ENCODE measurements at regions not wholly inside any gene's neighbourhood (a gene's known extent, or its start where the extent isn't known, plus 50 kb on each side); places are given as distances from the start of the nearest gene placed in this dataset.
A peak's percentile ranks its signal among the peaks of the same experiment; 100 is the strongest.
"Not testable (repeated sequence)": the region's sequence is repeated elsewhere in the genome, so short reads cannot be mapped to it uniquely, and the experiment has no call there.

- Histone ChIP-seq H3K36me3 (no peaks in the 10 kb centered on the region), H3K9me3 (no peaks in the 10 kb centered on the region)
These were observed 484.2 kb downstream of the SIPA1L2 start for GRCh38 chr1:232145768-232146167.

GRCh38 chr1:232144696-232145230 is 485.2 kb downstream of the SIPA1L2 start:
- 88% methylated on average over 8 of the region's 8 CpGs for WGBS
- no peaks in the 10 kb centered on the region for H3K27me3 ChIP-seq
- TF ChIP-seq POLR2AphosphoS5 (IDR thresholded peaks at IDR 0.05) (no peak), POLR2A (IDR thresholded peaks at IDR 0.05) (no peak), EP300 (IDR thresholded peaks at IDR 0.05) (no peak), CTCF (IDR thresholded peaks at IDR 0.05) (no peak)
- no peaks in the 10 kb centered on the region for H3K36me3 ChIP-seq
- DNase-seq (ENCODE audit: low spot score in 2 of 2) = no peak
- H3K27ac ChIP-seq = no peak overlapping the region
- peaks cover 16% of the 10 kb centered on the region for H3K4me1 ChIP-seq
- no peak overlapping the region for H3K4me3 ChIP-seq
- H3K9me3 ChIP-seq = no peaks in the 10 kb centered on the region

More at GRCh38 chr1:232145768-232146167, 484.2 kb downstream of the SIPA1L2 start:
- 89% methylated on average over 2 of the region's 2 CpGs for WGBS
- no peaks in the 10 kb centered on the region for H3K27me3 ChIP-seq
- H3K4me3 ChIP-seq = no peak overlapping the region
- no peak for DNase-seq (ENCODE audit: low spot score in 2 of 2)
- no peak overlapping the region for H3K27ac ChIP-seq
- peaks cover 16% of the 10 kb centered on the region for H3K4me1 ChIP-seq
- TF ChIP-seq EP300 (IDR thresholded peaks at IDR 0.05) = no peak
- no peak for TF ChIP-seq POLR2A (IDR thresholded peaks at IDR 0.05)
- TF ChIP-seq POLR2AphosphoS5 (IDR thresholded peaks at IDR 0.05) = no peak
- TF ChIP-seq CTCF (IDR thresholded peaks at IDR 0.05) = no peak

DNA sequence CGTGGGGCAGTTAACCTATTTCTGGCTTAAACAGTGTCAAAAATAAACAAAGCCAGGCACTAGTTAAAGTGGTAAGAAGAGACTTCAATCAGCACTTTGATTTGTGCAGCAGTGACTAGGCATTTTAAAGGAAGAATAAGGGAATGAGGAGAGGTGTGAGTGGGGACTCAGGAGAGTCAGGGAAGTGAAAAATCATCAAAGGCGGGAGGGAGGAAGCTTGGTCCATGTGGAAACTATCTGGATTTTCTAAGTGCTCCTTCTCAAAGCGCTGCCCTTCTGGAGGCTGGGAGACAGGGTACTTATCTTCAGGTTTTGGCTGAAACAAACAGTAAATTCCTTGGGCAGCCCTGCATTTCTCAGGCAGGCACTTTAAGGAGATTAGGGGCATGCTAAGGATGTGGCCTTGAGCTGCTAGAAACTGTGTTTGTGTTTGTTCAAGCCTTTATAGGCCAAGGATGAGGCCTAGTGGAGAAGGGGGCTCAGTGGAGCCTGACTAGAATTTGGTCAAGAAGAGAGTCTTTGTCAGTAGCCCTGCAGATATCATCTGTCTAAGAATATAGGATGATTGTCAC is 486.5 kb downstream of the SIPA1L2 start:
- no peaks in the 10 kb centered on the region for H3K36me3 ChIP-seq
- no peak overlapping the region for H3K4me3 ChIP-seq
- no peak for TF ChIP-seq POLR2AphosphoS5 (IDR thresholded peaks at IDR 0.05)
- TF ChIP-seq CTCF (IDR thresholded peaks at IDR 0.05) = no peak
- TF ChIP-seq POLR2A (IDR thresholded peaks at IDR 0.05) = no peak
- TF ChIP-seq EP300 (IDR thresholded peaks at IDR 0.05) = no peak
- H3K9me3 ChIP-seq = no peaks in the 10 kb centered on the region
- no peak for DNase-seq (ENCODE audit: low spot score in 2 of 2)
- no peaks in the 10 kb centered on the region for H3K27me3 ChIP-seq
- H3K4me1 ChIP-seq = peaks cover 16% of the 10 kb centered on the region
- 74% methylated on average over 3 of the region's 3 CpGs for WGBS
- H3K27ac ChIP-seq = peak overlapping the region; percentile 47

DNA sequence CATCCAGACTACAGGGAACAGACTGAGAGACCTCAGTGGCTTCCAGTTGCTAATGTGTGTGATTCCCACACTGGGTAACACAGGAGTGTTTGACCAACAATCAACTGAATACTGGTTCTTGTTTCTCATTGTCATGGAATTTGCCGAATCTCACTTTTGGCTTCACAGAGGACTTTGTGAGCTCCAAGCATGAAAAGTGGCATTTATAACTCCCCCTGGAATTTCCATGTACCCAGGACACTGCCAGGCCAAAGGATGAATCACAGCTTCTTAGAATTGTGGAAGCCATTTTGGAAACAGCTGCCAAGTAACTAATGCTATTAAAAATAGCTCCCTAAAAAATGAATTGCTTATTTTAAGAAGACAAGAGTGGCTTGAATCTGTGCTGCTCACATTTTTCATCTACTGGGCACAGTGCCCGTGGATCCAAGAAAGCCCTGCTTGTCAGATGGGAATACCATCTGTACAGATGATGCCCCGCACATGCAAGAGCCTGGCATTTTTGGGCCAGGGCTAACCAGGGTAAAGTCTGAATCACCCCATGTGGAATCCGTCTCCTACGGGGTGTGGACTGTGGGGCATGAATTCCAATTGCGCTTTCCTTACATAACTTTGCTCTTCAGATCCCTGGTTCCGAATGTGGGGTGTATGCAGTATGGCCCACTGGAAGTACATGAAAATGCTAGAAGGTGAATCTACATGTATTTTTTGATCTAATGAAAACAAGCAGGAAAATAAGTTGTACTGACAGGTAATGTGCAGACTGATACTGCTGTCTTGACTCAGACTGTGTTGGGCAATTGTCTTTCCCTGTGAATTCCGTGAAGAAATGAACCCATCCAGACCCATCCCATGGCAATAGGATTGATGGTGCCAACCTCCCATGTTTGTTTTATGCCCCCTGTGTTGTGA is 487.3 kb downstream of the SIPA1L2 start:
- Histone ChIP-seq H3K9me3 (no peaks in the 10 kb centered on the region), H3K4me1 (peaks cover 16% of the 10 kb centered on the region), H3K4me3 (no peak overlapping the region), H3K36me3 (no peaks in the 10 kb centered on the region), H3K27ac (peak overlapping the region; percentile 47), H3K27me3 (no peaks in the 10 kb centered on the region)
- 36% methylated on average over 8 of the region's 8 CpGs for WGBS
- DNase-seq (ENCODE audit: low spot score in 2 of 2) = peak; percentile 65 to 80
- TF ChIP-seq CTCF (IDR thresholded peaks at IDR 0.05) (no peak), POLR2A (IDR thresholded peaks at IDR 0.05) (no peak), EP300 (IDR thresholded peaks at IDR 0.05) (no peak), POLR2AphosphoS5 (IDR thresholded peaks at IDR 0.05) (peak in 1 of 3 donors; percentile 37)

DNA sequence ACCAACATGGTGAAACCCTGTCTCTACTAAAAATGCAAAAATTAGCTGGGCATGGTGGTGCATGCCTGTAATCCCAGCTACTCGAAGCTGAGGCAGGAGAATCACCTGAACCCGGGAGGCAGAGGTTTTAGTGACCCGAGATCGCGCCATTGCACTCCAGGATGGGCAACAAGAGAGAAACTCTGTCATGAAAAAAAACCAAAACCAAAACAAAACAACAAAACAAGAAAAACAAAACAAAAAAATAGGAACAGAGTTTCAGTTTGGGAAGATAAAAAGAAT is 488.8 kb downstream of the SIPA1L2 start:
- not testable (repeated sequence) for H3K9me3 ChIP-seq; H3K36me3 ChIP-seq; H3K4me3 ChIP-seq; H3K27ac ChIP-seq; H3K27me3 ChIP-seq; DNase-seq (ENCODE audit: low spot score in 2 of 2)
- peaks cover 16% of the 10 kb centered on the region for H3K4me1 ChIP-seq
- WGBS = 96% methylated on average over 5 of the region's 5 CpGs
